ENCODE measurements at regions not wholly inside any gene's neighbourhood (a gene's known extent, or its start where the extent isn't known, plus 50 kb on each side); places are given as distances from the start of the nearest gene placed in this dataset.

- TF ChIP-seq CEBPB (IDR thresholded peaks at IDR 0.05; ENCODE audit: low read depth, low read length) (no peak), POLR2A (IDR thresholded peaks at IDR 0.05; ENCODE audit: low read depth, low read length) (no peak), RFX5 (IDR thresholded peaks at IDR 0.05; ENCODE audit: low read depth, low read length) (no peak), BHLHE40 (IDR thresholded peaks at IDR 0.05; ENCODE audit: low read depth, low read length) (no peak), ELK1 (IDR thresholded peaks at IDR 0.05; ENCODE audit: borderline replicate concordance, low read depth, low read length) (no peak), SMC3 (IDR thresholded peaks at IDR 0.05; ENCODE audit: low read depth, low read length) (no peak), MXI1 (IDR thresholded peaks at IDR 0.05; ENCODE audit: borderline replicate concordance, low read depth, low read length) (no peak), CHD1 (IDR thresholded peaks at IDR 0.05; ENCODE audit: low read depth, low read length) (no peak), RCOR1 (IDR thresholded peaks at IDR 0.05; ENCODE audit: insufficient replicate concordance, low read length) (no peak), CTCF (conservative IDR thresholded peaks at IDR 0.05; ENCODE audit: low read depth, low read length) (no peak), NFE2L2 (IDR thresholded peaks at IDR 0.05; ENCODE audit: low read depth, low read length) (no peak), FOS (IDR thresholded peaks at IDR 0.05; ENCODE audit: low read depth, low read length) (no peak), MAFK (IDR thresholded peaks at IDR 0.05; ENCODE audit: low read depth, low read length) (no peak)
- Histone ChIP-seq H2BK15ac (ENCODE audit: low read depth, low read length) (no peak overlapping the region), H3K27ac (ENCODE audit: insufficient read depth, low read length) (no peak overlapping the region), H3K14ac (replicated peaks; ENCODE audit: low read depth, low read length) (no peak overlapping the region), H3K4ac (ENCODE audit: low read depth, low read length) (no peak overlapping the region), H3K9me1 (ENCODE audit: insufficient read depth, low read length) (no peaks in the 10 kb centered on the region), H2BK20ac (ENCODE audit: low read depth, low read length) (no peak overlapping the region), H2AFZ (replicated peaks; ENCODE audit: low read length, poor library complexity) (no peak overlapping the region), H3K9ac (ENCODE audit: low read depth, low read length) (no peak overlapping the region), H3K27me3 (ENCODE audit: control insufficient read depth, insufficient read depth, low read length) (no peaks in the 10 kb centered on the region), H3K4me3 (ENCODE audit: insufficient read depth, low read depth, low read length) (no peak overlapping the region), H4K91ac (ENCODE audit: insufficient read depth, low read depth, low read length) (no peak overlapping the region), H4K8ac (ENCODE audit: low read depth in 2 of 2, low read length in 2 of 2) (no peak overlapping the region), H3K4me1 (ENCODE audit: control insufficient read depth, insufficient read depth, low read length) (no peaks in the 10 kb centered on the region), H3K79me1 (ENCODE audit: low read depth in 1 of 2, low read length in 2 of 2) (no peaks in the 10 kb centered on the region), H2BK5ac (ENCODE audit: low read depth, low read length, poor library complexity, severe bottlenecking) (no peak overlapping the region), H4K20me1 (ENCODE audit: insufficient read depth, low read length) (no peaks in the 10 kb centered on the region), H3K23ac (ENCODE audit: low read depth, low read length) (no peak overlapping the region), H3K56ac (ENCODE audit: extremely low read depth, insufficient read depth, low read length) (no peak overlapping the region), H2AK5ac (ENCODE audit: low read depth, low read length) (no peak overlapping the region), H2BK120ac (ENCODE audit: low read depth, low read length) (no peak overlapping the region), H3K4me2 (ENCODE audit: low read depth, low read length) (no peak overlapping the region), H3K18ac (ENCODE audit: low read depth, low read length) (no peak overlapping the region), H2AK9ac (replicated peaks; ENCODE audit: low read depth, low read length, poor library complexity) (no peak overlapping the region), H3K9me3 (ENCODE audit: control insufficient read depth, insufficient read depth, low read length) (no peaks in the 10 kb centered on the region; the same call in 1 of the 2 replicates), H3K36me3 (ENCODE audit: control insufficient read depth, insufficient read depth, low read length) (no peaks in the 10 kb centered on the region), H4K5ac (ENCODE audit: low read depth, low read length) (no peak overlapping the region)
- ChIA-PET CTCF (no interaction called here), POLR2A (ENCODE audit: unreplicated experiment) (no interaction called here)
- dilution Hi-C loops (cut with HindIII; ENCODE audit: low sequenced_read_pairs, unreplicated experiment): no loop called here
- intact Hi-C loops (cut with micrococcal nuclease): no loop called here
- DNase-seq (no peak), ATAC-seq (ENCODE audit: low read depth) (no peak)
- BruUV-seq (replicated peaks): no TSS peak
- in situ Hi-C loops (cut with MboI; ENCODE audit: low sequenced_read_pairs): no loop called here
Measured at GRCh38 chr3:87422333-87422732, 145.9 kb upstream of the POU1F1 start.

All from IMR-90 (cell line).